HCT116 (cell line): ENCODE measurements at regions not wholly inside any gene's neighbourhood (a gene's known extent, or its start where the extent isn't known, plus 50 kb on each side); places are given as distances from the start of the nearest gene placed in this dataset.

Experiments
- ATAC-seq: fragments of 200-7000 bp; cut with Tn5 transposase; 2 replicates; pipeline ENCODE4 v1.9.1; 2020; ENCODE audit warnings: mild to moderate bottlenecking, moderate library complexity
- BruUV-seq: library from RNA; stranded (reverse); fragments of 400-500 nt; replicated peaks from 2 replicates; lab custom pipeline; 2021; lab: Mats Ljungman, UMichigan
- CTCF ChIA-PET: fragments of 300-600 bp; sonication (Branson Sonifier 250); formaldehyde crosslinking; loops from one replicate; lab custom pipeline; 2021; ENCODE audit warnings: antibody characterized with exemption; lab: Charles Lee
- POLR2A ChIA-PET: fragments of 300-600, 350-600 bp; sonication (Branson Sonifier 250); formaldehyde crosslinking; loops from one replicate; lab custom pipeline; 2021; ENCODE audit warnings: antibody characterized with exemption; lab: Charles Lee
- RAD21 ChIA-PET, 2 experiments: fragments of 300-600 bp; sonication (Branson Sonifier 250); formaldehyde crosslinking; loops; one replicate each; lab custom pipeline; 2023; ENCODE audit warnings: low total read pairs in 2 of 2; ENCODE audit not compliant: uncharacterized antibody in 2 of 2, unreplicated experiment in 2 of 2, low non-redundant PET in 1 of 2; lab: Charles Lee
- DNase-seq: peaks from one replicate; pipeline ENCODE4 v3.0.0-alpha.2; 2010; ENCODE audit warnings: low read depth, low spot score
- H2AFZ ChIP-seq: fragments of 200-600 bp; shearing (Covaris generic), sonication (generic); 2 replicates; pipeline ENCODE4 v1.6.1; 2017; ENCODE audit warnings: low read depth, mixed run types, mixed read lengths, antibody characterized with exemption, low read length; ENCODE audit not compliant: poor library complexity, severe bottlenecking
- H3K27ac ChIP-seq: 2 replicates; pipeline ENCODE4 v1.5.1; 2012; ENCODE audit warnings: low read depth, low read length
- H3K27me3 ChIP-seq: fragments of 200-600 bp; sonication (generic); 2 replicates; pipeline ENCODE4 v1.6.1; 2016; ENCODE audit warnings: mixed run types, low read length, mixed read lengths; ENCODE audit not compliant: insufficient read depth
- H3K36me3 ChIP-seq, 2 experiments: fragments of 200-500 bp in 1 of 2; fragments of 200-600 bp in 1 of 2; sonication (Bioruptor generic) in 1 of 2; sonication (generic) in 1 of 2; 2 replicates each; pipeline versions ENCODE4 v1.5.1 to v1.6.1; 2014 to 2016; ENCODE audit warnings: low read length in 2 of 2, inconsistent platforms in 1 of 2, mixed read lengths in 1 of 2, mixed run types in 1 of 2; ENCODE audit not compliant: insufficient read depth in 2 of 2, control insufficient read depth in 1 of 2
- H3K4me1 ChIP-seq, 2 experiments: fragments of 200-600 bp in 1 of 2; sonication (generic) in 1 of 2; 2 replicates each; pipeline versions ENCODE4 v1.5.1 to v1.6.1; 2012 to 2017; ENCODE audit warnings: low read length in 2 of 2, inconsistent platforms in 1 of 2, mild to moderate bottlenecking in 1 of 2, mixed read lengths in 1 of 2, mixed run types in 1 of 2, moderate library complexity in 1 of 2; ENCODE audit not compliant: insufficient read depth in 2 of 2, control insufficient read depth in 1 of 2
- H3K4me2 ChIP-seq: fragments of 200-600 bp; sonication (generic); 2 replicates; pipeline ENCODE4 v1.6.1; 2017; ENCODE audit warnings: mixed run types, low read length, mixed read lengths
- H3K4me3 ChIP-seq, 2 experiments: fragments of 200-600 bp in 1 of 2; sonication (generic) in 1 of 2; replicated peaks in 1 of 2; 2 replicates each; pipeline ENCODE4 v1.5.1; 2011 to 2016; ENCODE audit warnings: low read length in 2 of 2, control low read depth in 1 of 2, low read depth in 1 of 2, mild to moderate bottlenecking in 1 of 2, mixed read lengths in 1 of 2, mixed run types in 1 of 2
- H3K79me2 ChIP-seq: fragments of 200-600 bp; sonication (generic); 2 replicates; pipeline ENCODE4 v1.6.1; 2017; ENCODE audit warnings: mild to moderate bottlenecking, mixed run types, low read length, moderate library complexity, mixed read lengths; ENCODE audit not compliant: insufficient read depth
- H3K9ac ChIP-seq: fragments of 200-600 bp; sonication (generic); 2 replicates; pipeline ENCODE4 v1.6.1; 2016; ENCODE audit warnings: low read length, mixed read lengths
- H3K9me2 ChIP-seq: fragments of 200-600 bp; sonication (generic), shearing (Covaris generic); 2 replicates; pipeline ENCODE4 v1.6.1; 2017; ENCODE audit warnings: mixed run types, mild to moderate bottlenecking, moderate library complexity; ENCODE audit not compliant: insufficient read depth
- H3K9me3 ChIP-seq, 2 experiments: fragments of 200-500 bp in 1 of 2; fragments of 200-600 bp in 1 of 2; sonication (Bioruptor generic) in 1 of 2; sonication (generic) in 1 of 2; 2 replicates each; pipeline ENCODE4 v1.6.1; 2014 to 2017; ENCODE audit warnings: low read length in 2 of 2, mixed read lengths in 2 of 2, inconsistent platforms in 1 of 2, low read depth in 1 of 2, mild to moderate bottlenecking in 1 of 2, mixed run types in 1 of 2, moderate library complexity in 1 of 2; ENCODE audit not compliant: control insufficient read depth in 1 of 2, insufficient read depth in 1 of 2
- H4K20me1 ChIP-seq: fragments of 200-600 bp; sonication (generic), shearing (Covaris generic); 2 replicates; pipeline ENCODE4 v1.6.1; 2017; ENCODE audit warnings: mixed run types, mild to moderate bottlenecking, moderate library complexity; ENCODE audit not compliant: insufficient read depth
- CTCF ChIP-seq, 3 experiments: fragments of 200-600 bp in 1 of 3; sonication (generic) in 1 of 3; IDR thresholded peaks in 2 of 3; conservative IDR thresholded peaks in 1 of 3; 2 replicates each; pipeline ENCODE4 v1.5.1; 2012 to 2017; ENCODE audit warnings: low read depth in 2 of 3, low read length in 2 of 3, antibody characterized with exemption in 1 of 3, borderline replicate concordance in 1 of 3, control low read depth in 1 of 3, mild to moderate bottlenecking in 1 of 3, mixed read lengths in 1 of 3, mixed run types in 1 of 3, moderate library complexity in 1 of 3; ENCODE audit not compliant: insufficient read depth in 1 of 3
- EGR1 ChIP-seq: IDR thresholded peaks from 2 replicates; pipeline ENCODE4 v1.6.1; 2012; ENCODE audit warnings: low read depth
- FOSL1 ChIP-seq: IDR thresholded peaks from 2 replicates; pipeline ENCODE4 v1.6.1; 2012; ENCODE audit warnings: low read depth
- POLR2AphosphoS5 ChIP-seq: IDR thresholded peaks from 2 replicates; pipeline ENCODE4 v1.6.1; 2011; ENCODE audit warnings: mild to moderate bottlenecking, low read depth, low read length, moderate library complexity
- ZFX ChIP-seq: fragments of 450-650 bp; IDR thresholded peaks from 2 replicates; pipeline ENCODE4 v1.6.1; 2017
- intact Hi-C: fragments of 100-400 bp; cut with micrococcal nuclease; formaldehyde crosslinking; loops from 2 replicates; pipeline ENCODE4 v1.10.0; 2022

GRCh38 chr5:143596824-143597223 is 193.3 kb upstream of the NR3C1 start:
- ChIA-PET CTCF (no interaction called here), POLR2A (no interaction called here), RAD21 (no interaction called here)
- no TSS peak for BruUV-seq
- intact Hi-C loops = no loop called here
- ATAC-seq (no peak), DNase-seq (no peak)
- no peaks in the 10 kb centered on the region for H3K9me2 ChIP-seq
- H3K79me2 ChIP-seq = no peaks in the 10 kb centered on the region
- no peaks in the 10 kb centered on the region for H3K36me3 ChIP-seq
- peak overlapping the region; percentile 86 for H2AFZ ChIP-seq
- H3K27ac ChIP-seq = peak overlapping the region; percentile 68; the same call in 1 of the 2 replicates
- no peak overlapping the region for H3K9ac ChIP-seq
- H3K4me3 ChIP-seq = peak overlapping the region in 1 of 2 experiments; percentile 41; a peak in 1 of 4 replicates
- TF ChIP-seq EGR1 (no peak), ZFX (no peak), POLR2AphosphoS5 (no peak)
- TF ChIP-seq, all 23 proteins: peak for 0
- Histone ChIP-seq H3K27me3 (no peaks in the 10 kb centered on the region), H3K9me3 (no peaks in the 10 kb centered on the region), H3K4me1 (peaks cover 24 to 35% of the 10 kb centered on the region in 2 experiments), H4K20me1 (no peaks in the 10 kb centered on the region), H3K4me2 (peak overlapping the region; percentile 68)

GRCh38 chr5:143594902-143595818 is 191.7 kb upstream of the NR3C1 start:
- peak; percentile 32 for ATAC-seq
- BruUV-seq = no TSS peak
- Histone ChIP-seq H3K4me1 (peaks cover 24 to 30% of the 10 kb centered on the region in 2 experiments), H3K4me3 (peak overlapping the region in 1 of 2 experiments; percentile 41; a peak in 1 of 4 replicates), H3K4me2 (peak overlapping the region; percentile 68), H3K9me2 (no peaks in the 10 kb centered on the region), H2AFZ (peak overlapping the region; percentile 97)
- ChIA-PET RAD21 (no interaction called here), CTCF (no interaction called here)
- TF ChIP-seq FOSL1 (peak; percentile 38; the same call in 1 of the 2 replicates), CTCF (IDR thresholded peaks at IDR 0.05 in 2 of 3, conservative IDR thresholded peaks at IDR 0.05 in 1 of 3; ENCODE audit: borderline replicate concordance in 1 of 3, insufficient read depth in 1 of 3, low read depth in 2 of 3, low read length in 2 of 3) (no peak)
- TF ChIP-seq, all 23 proteins: peak for 1
- Histone ChIP-seq H3K9ac (peak overlapping the region; percentile 18), H3K36me3 (no peaks in the 10 kb centered on the region), H3K27ac (peak overlapping the region; percentile 68), H4K20me1 (no peaks in the 10 kb centered on the region), H3K9me3 (no peaks in the 10 kb centered on the region), H3K27me3 (no peaks in the 10 kb centered on the region), H3K79me2 (no peaks in the 10 kb centered on the region)
- intact Hi-C loops = no loop called here
- POLR2A ChIA-PET = no interaction called here
- DNase-seq = peak; percentile 12
